Eye (tissue), 1 donor: ENCODE measurements at regions not wholly inside any gene's neighbourhood (a gene's known extent, or its start where the extent isn't known, plus 50 kb on each side); places are given as distances from the start of the nearest gene placed in this dataset.
"Not testable (repeated sequence)": the region's sequence is repeated elsewhere in the genome, so short reads cannot be mapped to it uniquely, and the experiment has no call there.

ENCODE experiments used
- DNase-seq: peaks from one replicate; pipeline ENCODE4 v3.0.0-alpha.2; 2015

DNA sequence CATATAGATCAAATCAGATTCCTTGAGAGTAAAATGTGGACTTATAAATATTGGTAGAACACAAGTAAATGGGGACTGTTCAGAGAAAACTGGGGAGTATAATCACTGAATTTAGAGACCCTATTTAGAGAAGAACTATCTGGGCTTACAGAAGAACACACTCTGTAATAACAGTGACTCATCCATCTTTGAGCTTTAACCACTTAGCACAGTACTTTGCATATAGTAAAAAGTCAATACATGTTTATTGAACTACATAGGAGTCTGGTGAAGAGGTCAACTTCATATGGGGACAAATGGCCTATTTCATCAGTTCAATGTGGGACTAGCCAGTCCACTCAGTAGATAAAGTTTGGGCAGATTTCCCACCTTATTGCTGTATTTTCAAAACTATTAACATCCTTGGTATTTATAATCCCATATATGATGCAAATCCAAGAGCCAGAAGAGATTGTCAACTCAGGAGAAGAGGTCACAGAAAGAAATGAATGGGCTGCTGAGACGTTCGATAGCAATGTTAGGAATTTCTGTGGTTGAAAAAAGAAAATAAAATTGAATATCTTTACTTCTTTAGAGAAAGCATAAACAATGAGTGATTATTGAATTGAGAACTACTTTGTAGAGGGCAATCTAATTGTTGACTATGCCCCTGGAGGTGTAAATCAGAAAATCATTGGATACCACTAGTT, 119.3 kb upstream of the CACNA2D1 start:
- no peak for DNase-seq

DNA sequence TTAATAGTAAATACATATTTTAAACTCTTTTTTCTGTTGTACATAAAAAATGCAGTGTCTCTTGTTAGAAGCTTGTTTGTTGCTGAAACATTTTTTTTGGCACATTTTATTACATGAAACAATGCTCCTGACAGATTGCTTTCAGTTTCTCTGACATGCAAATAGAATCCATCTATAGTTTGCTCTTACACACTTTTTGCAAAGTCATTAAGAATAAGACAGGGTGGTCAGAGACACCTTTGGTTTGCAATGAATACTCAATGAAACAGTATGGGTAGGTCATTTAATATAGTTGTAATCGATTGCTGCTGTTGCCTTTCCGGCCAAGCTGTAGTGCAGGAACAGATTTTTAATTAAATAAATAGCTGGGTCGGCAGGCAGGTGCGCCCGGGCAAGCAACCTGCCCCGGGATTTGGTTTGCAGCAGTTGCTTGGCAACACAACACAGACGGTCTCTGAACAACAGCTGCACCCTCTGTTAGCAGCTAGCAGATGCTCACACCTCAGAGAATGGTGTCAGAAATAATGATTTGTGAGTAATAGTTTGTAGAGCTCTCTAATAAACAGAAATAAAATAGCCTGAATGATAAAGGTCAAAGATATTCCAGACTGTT, 115.7 kb upstream of the CACNA2D1 start:
- DNase-seq = peak; percentile 81

DNA sequence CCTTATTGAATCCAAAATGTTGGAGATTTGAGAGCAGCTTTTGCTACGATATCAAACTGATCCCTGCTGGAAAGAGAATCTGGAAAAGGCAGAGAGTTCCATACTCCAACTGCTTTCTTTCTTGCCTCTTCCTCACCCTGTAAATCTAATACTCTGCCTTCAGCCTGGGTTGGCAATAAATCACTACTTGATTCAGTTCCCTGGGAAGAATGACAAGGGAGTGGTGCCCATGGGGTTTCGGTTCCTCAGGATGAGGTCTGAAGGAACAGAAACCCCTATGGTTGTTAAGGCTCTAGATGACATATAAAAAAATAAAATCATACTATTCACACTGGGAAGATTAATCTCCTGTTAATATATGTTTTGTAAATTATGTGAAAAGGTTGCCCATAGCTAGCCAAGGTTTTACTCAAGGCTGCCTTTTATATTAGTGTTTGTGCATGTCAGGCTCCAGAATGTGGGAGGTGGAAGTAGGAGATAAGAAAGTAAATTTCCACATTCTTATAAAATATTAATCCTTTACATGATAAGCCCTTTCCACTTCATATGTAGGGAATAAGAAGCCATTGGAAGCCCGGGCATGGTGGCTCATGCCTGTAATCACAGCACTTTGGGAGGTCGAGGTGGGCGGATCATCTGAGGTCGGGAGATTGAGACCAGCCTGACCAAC, 106.2 kb upstream of the CACNA2D1 start:
- DNase-seq = peak; percentile 18

DNA sequence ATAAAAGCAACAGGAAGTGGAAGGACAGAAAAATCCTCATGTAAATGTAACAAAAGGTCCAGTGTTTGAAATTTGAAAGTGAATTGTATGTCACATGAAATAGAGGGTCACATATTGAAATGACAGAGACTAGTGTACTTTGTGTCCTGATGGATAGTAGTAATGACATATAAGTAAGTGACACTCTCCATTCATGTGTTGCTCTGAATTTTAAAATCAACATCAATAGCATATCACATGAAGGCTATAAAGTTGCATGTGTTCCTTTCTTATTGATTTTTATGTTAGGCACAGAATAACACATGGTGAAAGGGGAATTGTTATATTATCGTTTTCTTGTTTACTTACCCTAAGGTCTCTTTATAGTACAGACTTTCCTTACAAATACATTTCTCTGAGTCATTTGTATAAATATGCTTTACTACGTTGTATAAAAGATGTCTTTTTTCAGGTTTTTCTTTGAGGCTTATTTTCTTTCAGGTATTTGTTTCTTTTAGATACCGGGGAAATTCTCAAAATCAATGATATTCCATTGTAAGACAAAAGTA, 104.6 kb upstream of the CACNA2D1 start:
- DNase-seq = peak; percentile 21

DNA sequence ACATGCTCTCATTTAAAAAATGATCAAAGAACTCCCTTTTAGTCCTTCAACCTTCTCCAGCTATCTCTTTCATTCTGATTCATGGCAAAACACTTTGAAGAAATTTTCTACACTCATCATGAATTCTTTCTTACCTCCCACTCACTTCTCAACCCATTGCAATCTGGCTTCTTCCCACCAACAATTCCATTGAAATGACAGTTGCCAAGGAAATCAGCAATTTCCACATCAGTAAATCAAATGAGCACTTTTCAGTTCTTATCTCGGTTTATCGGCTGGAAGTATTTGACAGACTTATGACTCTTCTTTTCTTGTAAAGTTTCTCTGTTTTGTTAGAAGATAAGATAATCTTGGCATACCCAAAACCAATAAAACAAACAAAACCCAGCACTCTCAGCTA, 99.1 kb upstream of the CACNA2D1 start:
- no peak for DNase-seq

DNA sequence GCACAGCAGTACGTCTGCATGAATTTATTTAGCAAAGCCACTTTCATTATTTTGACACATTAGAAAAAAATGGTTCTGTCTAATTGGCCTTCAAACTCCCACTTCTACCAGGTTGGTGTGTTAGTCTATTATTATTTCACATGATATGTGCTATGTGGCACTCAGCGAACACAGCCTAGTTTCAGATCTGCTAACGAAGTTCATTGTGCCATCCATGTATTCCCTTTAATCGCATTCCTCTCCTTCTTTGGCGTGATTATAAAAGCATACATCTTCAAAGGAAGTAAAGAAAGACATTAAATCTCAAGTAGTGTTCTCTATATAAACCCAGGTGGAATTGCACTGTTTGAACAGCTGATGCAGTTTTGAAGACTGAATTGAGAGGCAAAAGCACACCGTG, 96.4 kb upstream of the CACNA2D1 start:
- DNase-seq = peak; percentile 25

DNA sequence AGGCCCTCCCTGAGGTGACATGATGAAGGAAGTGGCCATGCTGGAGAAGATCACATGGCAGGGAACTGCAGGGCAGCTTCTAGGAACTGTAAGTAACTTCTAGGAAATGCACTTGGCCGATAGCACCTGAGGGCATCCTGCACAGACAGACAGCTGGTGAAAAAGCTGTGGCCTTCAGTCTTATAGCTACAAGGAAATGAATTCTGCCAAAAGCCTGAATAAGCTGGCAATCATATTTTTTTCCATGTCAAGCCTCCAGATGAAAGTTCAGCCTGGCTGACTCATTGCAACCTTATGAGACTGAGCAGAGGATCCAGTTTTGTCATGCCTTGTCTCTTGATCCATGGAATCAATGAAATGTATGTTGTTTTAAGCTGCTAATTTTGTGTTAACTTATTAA, 91.1 kb upstream of the CACNA2D1 start:
- DNase-seq = no peak

DNA sequence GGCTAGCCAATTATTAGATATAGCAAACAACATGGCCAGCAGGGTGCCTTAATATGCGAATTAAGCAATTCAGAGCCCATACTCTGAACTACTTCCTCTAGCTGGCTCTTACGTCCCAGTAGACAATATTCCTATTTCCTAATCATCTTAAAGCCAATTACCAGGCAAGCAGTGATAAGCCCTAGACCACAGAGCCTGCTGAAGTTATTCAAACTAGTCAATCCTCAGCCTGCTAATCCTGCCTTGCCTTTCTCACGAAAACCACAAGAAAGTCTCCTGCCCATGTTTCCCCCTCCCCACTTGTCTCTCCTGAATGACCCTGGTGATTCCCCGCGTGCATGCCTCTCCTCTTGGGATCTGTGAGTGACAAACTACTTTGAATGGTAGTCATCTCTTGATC, 86.8 kb upstream of the CACNA2D1 start:
- peak; percentile 12 for DNase-seq

DNA sequence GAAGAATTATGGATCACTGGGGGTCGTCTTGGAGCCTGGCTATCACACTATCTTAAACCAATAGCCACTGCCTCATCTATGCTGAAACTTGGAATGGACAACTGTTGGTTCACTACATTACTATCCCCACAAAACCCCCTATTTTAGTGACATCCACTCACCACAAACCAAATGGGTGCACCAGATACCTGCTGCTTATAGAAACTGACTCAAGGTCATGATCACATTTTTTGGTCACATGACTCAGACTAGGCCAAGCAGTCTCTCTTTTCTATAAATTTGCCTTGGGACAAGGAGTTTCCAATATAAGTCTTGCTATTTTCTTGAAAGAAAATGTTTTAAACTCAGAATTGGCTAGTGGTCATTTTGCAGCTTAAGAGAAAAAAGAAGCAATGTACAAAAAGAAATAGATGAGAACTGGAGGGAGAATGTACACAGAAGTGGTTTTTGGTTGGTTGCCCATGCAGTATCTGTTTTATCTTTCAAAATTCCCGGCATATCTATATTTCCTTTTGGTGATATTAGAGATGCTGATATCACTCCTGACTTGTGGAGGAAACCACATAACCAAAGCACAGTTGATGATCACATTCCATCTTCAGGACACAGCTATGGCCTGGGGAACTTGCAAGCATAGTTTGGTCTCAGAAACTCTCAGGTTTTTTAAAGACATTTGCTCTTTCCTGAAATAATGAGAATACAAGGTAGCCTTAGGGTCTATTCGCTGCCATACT, 85.2 kb upstream of the CACNA2D1 start:
- no peak for DNase-seq

DNA sequence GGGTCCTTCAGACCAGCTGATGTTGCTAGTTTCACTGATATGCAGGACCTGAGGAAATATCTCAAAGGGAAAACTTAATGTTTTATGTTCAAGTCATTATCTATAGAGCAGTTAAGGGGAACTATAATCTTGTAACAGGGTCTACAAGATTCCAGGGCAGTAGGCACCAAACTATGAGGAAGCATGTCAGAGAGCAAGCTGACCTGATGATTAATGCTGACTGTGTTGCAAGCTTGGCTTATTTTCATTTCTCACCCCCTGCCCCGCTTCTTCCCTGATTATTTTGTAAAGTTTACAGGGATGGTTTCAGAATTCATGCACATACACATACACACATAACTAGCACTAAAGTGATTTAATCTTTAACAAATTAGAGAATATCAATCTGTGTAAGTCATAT, 84.3 kb upstream of the CACNA2D1 start:
- DNase-seq = no peak

DNA sequence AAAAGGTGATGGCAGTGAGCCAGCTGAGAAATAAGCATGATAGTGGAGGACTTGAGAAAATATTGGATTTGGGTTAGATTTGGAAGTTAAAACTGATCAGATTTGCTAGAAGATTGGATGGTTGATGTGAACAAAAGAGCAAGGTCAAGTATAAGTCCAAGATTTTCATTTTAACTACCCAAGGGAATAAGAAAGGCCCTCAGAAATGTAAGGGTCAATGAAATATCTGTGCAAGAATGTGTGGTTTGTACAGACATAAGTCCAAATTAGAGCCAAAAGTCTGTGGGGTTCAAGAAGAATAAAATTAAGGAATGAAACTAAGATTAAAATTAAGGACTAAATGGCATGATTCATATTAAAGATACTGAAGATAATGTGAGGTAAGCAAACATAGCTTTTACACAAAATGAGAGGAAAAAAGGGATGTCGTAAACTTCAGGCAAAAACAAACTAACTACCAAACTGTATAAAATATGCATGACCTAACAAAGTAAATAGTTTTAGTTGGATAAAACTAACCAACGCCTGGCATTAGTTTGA, 78.4 kb upstream of the CACNA2D1 start:
- DNase-seq = no peak

DNA sequence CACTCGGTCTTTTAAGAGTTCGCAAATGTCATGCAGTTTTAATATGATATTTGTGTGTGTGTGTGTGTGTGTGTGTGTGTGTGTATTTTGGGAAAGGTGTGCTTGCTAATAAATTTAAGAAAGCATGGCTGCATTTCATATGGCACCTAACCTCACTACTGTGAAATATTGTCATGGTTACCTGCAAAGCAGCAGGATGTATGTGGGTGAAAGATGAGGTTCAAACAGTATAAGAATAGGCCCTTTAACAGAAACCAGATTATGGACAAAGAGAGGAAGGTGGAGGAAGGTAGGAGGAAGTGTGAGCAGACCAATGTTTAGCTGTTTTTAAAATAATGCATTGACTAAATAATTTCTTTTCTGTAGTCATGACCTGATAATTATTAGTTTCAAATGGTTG, 73.5 kb upstream of the CACNA2D1 start:
- no peak for DNase-seq

DNA sequence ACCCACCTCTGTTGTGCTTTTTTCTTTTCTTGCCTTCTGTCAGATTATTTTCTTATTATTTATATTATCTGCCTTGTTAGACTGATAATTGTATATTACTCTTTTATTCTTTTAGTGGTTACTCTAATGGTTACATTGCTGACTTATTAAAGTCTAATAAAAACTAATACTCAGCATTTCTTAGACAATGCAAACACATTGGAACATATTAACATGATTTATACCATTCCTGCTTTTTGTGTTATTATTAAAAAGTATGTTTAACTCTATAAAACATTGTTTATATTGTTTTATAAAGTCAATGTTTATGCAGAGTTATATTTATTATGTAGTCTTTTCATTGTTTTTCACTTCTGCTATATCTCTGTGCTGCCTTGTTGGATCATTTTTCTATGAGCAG, 68.0 kb upstream of the CACNA2D1 start:
- no peak for DNase-seq

DNA sequence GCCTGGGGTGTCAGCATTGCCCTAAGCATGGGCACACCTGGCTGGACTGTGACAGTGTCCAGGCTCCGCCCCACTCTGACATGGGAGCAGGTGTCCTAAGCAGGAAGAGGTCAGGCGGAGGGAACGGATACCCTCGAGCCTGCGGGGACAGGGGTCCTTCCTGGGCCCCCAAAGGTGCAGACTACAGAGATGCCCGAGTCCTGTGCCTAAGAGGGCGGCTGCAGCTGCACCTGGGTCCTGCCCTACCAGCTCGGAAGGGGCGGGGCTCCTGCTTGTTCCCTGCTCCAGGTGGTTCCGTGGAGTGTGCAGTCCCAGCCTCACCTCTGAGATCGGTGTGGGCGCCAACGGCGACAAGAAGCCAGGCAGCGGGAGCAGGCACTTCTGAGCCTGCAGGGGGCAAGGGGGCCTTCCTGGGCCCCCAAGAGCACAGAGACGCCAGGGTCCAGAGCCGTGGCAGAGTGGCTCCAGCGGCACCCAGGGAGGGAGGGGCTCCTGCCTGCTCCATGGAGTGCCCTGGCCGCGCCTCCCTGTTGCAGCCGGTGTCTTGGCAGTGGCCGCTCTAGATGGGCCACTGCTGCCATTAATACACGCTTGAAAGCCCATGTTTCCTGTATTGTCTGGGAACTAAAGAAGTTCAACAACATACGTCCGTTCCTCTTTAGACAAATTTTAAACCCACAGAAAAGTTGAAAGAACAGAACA, 64.5 kb upstream of the CACNA2D1 start:
- DNase-seq = no peak

DNA sequence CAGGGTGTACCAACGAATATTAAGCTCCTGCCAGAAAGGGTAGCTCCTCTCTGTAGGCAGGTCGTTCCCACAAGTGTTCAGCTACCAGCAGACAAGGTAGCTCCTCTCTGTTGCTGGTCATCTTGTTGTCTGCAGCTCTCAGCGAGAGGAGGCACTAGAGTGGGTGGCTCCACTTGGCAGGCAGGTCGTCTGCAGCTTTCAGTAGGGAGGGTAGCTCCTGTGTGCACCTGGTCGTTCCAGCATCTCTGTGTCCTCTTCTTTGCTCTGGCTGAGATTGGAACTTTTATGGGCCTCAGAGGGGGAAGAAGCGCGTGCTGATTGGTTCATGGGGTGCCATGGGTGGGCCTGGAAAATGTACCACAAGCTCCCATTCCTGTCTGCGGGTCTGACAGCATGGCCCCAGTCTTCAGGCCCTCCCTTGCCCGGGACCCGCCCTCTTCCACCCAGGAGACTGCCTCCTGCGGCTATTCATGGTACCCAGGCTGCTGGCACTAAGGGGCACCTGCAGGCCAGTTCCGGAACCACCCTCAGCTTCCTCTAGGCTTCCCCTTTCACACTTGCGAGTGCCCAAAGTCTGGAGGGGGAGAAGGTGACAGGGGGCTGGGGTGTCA, 63.9 kb upstream of the CACNA2D1 start:
- DNase-seq = no peak

DNA sequence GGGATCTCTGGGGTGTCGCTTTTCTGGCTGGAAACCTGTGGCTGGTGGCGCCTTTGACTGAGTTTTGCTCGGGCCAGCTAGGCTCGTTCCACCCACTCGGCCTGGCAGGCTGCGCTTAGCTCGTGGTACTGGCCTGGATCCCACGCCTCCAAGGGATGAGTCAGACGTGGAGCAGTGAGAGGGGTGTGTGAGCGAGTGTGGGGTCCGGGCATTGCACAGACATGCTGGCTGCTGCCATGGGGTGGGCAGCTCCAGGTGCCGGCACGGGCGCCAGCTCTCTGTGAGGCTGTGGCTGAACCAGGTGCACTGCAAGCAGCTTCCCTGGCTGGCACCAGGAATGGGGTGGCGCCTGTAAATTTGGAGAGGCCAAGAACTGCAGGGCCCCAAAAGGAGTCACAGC, 63.1 kb upstream of the CACNA2D1 start:
- no peak for DNase-seq

DNA sequence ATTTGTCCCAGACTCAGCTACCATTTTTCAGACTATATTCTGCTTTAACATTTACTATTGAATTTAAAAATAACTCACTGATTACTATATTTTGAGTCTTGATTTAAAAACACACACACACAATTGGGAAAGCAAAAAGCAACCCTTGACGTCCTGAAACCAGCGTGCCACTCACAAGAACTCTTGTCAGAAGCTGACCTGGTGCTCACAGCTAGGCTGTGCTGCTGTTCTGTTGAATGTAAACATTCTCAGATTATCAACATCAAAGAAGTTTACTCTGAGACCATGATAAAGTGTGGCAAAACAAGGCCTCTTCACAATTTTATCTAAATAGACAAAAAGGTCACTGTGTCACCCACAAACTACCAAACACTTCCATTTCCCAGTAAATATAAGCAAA, 62.6 kb upstream of the CACNA2D1 start:
- DNase-seq = no peak

DNA sequence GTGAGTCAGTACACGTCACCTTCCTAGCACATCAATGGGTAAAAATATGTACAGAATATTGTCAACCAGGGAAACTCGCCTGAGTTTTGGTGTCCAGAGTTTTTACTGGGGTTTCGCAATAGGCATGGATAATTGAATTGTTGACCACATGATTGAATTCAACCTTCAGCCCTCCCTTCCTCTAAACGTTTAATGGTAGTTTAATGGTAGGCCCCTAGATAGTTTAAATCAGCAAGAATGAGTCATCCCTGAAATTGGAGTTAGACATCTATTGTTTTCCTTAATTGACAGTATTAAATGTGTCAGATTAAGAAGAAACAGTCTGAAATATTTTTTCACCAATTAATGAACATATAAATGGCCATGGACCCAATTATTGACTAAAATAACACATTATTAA, 57.8 kb upstream of the CACNA2D1 start:
- DNase-seq = no peak

DNA sequence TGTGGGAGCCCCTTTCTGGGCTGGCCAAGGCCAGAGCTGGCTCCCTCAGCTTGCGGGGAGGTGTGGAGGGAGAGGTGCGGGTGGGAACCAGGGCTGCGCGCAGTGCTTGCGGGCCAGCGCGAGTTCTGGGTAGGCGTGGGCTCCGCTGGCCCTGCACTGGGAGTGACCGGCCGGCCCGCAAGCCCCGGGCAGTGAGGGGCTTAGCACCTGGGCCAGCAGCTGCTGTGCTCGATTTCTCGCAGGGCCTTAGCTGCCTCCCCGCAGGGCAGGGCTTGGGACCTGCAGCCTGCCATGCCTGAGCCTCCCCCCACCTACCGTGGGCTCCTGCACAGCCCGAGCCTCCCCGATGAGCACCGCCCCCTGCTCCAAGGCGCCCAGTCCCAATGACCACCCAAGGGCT, 56.0 kb upstream of the CACNA2D1 start:
- not testable (repeated sequence) for DNase-seq

DNA sequence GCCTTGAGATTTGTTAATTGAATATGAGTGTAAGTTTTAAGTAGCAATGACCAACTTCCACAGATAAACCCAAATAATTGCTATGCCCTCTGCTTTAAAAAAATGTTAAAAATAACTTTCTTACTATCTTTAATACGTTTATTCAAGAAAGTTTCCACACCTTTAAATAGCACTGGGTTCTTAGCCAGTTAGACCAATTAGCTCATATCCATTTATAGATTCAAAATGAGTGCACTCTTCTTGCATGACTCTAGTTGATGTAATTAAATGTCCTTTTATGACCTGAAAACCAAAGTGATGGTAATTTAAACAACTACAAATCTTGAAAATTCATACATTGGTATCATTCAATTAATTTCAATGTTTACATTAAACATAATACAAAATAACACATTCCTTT, 50.8 kb upstream of the CACNA2D1 start:
- DNase-seq = no peak
